Right cardiac atrium (tissue), 5 donors: ENCODE measurements at regions not wholly inside any gene's neighbourhood (a gene's known extent, or its start where the extent isn't known, plus 50 kb on each side); places are given as distances from the start of the nearest gene placed in this dataset.

ENCODE experiments used
- ATAC-seq, 2 donors: fragments of 200-7000 bp; cut with Tn5 transposase; one replicate each; pipeline versions ENCODE4 v1.8.0 to v1.9.1; 2020; ENCODE audit warnings: moderate library complexity in 2 of 2, mild to moderate bottlenecking in 1 of 2
- DNase-seq, 3 donors: peaks; one replicate each; pipeline ENCODE4 v3.0.0-alpha.2; 2020
- H3K27ac ChIP-seq: one replicate; pipeline ENCODE4 v1.5.1; 2013; ENCODE audit warnings: mild to moderate bottlenecking, low read length, control low read depth, moderate library complexity
- H3K27me3 ChIP-seq: one replicate; pipeline ENCODE4 v1.6.1; 2013; ENCODE audit not compliant: control insufficient read depth, insufficient read depth
- H3K4me1 ChIP-seq: one replicate; pipeline ENCODE4 v1.6.1; 2013; ENCODE audit warnings: low read length; ENCODE audit not compliant: control insufficient read depth, insufficient read depth
- H3K4me3 ChIP-seq: one replicate; pipeline ENCODE4 v1.5.1; 2013; ENCODE audit warnings: low read length, control low read depth
- H3K9me3 ChIP-seq: one replicate; pipeline ENCODE4 v1.6.1; 2013; ENCODE audit warnings: low read length; ENCODE audit not compliant: control insufficient read depth
- WGBS: extraction: QIAGEN DNeasy Blood & Tissue Kit; methylation state at CpG from one replicate; pipeline ENCODE4 v1.1.7; 2013; 5-methylcytosine and 5-hydroxymethylcytosine counted together
- intact Hi-C, 4 donors: fragments of 100-400 bp; cut with DNase I; formaldehyde crosslinking; loops; one replicate each; pipeline versions ENCODE4 v1.11.0 to v1.14.0; 2022 to 2023
- donor health status: healthy with polysubstance abuse.
- donor health status: DM: no; HTN: yes; CAD: no.
- donor health status: DM: no; HTN: no; CAD: no.
- donor health status: DM: no; HTN: yes; CAD: no; lungs with severe emphysema.
- donor health status: DM: yes; HTN: yes; CAD: no.

DNA sequence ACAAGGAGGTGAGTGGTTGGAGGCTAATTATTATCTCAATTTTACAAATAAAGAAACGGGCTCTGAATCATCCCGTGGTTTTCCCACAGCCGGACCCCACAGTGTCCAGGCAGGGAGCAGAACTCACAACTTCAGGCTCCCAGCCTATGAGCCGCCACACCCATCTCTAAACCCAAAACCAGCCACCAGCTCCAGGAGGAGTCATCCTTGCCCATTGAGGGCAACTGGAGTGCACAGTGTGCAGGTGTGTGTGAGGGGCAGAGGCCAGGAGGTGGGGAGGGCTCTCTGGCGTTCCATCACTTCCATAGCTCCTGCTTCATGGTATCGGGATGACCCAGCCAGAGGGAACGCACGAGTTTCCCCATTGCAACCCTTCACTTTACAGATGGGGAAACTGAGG is 144.5 kb downstream of the CYP26B1 start:
- WGBS: 96% methylated on average over 8 of the region's 8 CpGs
- Histone ChIP-seq H3K4me1 (no peaks in the 10 kb centered on the region), H3K4me3 (no peak overlapping the region), H3K27me3 (no peaks in the 10 kb centered on the region), H3K9me3 (no peaks in the 10 kb centered on the region), H3K27ac (no peak overlapping the region)
- ATAC-seq (no peak), DNase-seq (no peak)
- intact Hi-C loops: loop anchor here in 1 of 4 donors (10.0 kb wide), 1 partner anchor 198 kb away; no protein-coding TSS in a partner anchor

DNA sequence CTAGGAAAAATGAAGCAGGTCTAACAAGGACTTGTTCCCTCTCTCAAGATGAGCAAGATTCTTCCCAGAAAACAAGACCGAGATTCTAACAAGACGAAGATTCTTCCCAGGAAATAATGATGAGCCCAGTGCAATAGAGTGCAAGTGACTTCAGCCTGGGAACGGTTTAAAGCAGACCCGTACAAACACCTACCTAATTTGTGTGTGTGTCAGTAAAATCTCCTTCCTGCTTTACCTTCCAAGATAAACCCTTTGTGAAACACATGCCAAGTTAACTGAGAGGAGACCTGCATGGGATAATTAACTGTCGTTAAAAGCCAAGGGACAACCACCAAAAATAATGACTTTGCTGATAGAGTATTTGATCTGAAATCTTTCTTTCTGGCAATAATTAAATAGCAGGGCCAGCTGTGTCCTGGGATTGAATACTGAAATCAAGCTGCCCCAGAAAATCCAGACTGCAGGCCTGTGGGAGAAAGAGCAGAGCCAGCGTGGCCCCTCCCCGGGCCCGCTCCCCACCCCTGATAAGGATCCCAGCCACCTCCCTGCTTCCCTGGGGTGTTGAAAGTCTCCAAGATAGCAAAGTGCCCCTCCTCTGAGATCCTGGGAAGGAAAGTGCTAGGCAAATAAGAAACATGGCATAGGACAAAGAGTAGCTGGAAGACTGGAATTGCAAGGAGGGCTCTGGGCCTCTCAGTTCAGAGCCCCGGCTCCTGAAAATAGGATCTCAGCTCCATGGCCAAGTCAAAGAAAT is 145.5 kb downstream of the CYP26B1 start:
- Histone ChIP-seq H3K27ac (no peak overlapping the region), H3K4me3 (no peak overlapping the region), H3K4me1 (no peaks in the 10 kb centered on the region), H3K27me3 (no peaks in the 10 kb centered on the region), H3K9me3 (no peaks in the 10 kb centered on the region)
- 53% methylated on average over 9 of the region's 9 CpGs for WGBS
- intact Hi-C loops: loop anchor here in 1 of 4 donors (10.0 kb wide), 1 partner anchor 197 kb away; no protein-coding TSS in a partner anchor
- peak; percentile 53 to 83 for ATAC-seq
- peak in 2 of 3 donors; percentile 27 to 55 for DNase-seq

DNA sequence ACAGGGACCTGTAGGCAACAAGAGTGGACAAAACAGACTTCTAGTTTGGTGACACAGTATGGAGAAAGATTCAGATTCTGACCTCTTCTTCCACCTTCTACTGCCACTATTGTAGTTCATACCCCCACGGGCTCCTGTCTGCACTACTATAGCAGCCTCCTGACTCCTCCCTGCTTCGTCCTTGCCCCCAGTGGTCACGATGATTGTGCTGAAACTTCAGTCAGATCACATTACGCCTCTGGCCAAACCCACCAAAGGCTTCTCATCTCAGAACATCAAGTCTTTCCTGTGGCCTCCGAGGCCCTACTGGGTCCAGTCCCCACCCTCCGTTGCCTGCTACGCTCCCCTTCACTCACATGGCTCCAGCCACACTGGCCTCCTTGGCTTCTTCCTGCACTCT is 147.6 kb downstream of the CYP26B1 start:
- Histone ChIP-seq H3K27me3 (no peaks in the 10 kb centered on the region), H3K4me3 (no peak overlapping the region), H3K27ac (no peak overlapping the region), H3K9me3 (no peaks in the 10 kb centered on the region), H3K4me1 (no peaks in the 10 kb centered on the region)
- intact Hi-C loops: loop anchor here in 1 of 4 donors (10.0 kb wide), 1 partner anchor 195 kb away; no protein-coding TSS in a partner anchor
- ATAC-seq: no peak
- 69% methylated on average over 7 of the region's 7 CpGs for WGBS
- DNase-seq: no peak

DNA sequence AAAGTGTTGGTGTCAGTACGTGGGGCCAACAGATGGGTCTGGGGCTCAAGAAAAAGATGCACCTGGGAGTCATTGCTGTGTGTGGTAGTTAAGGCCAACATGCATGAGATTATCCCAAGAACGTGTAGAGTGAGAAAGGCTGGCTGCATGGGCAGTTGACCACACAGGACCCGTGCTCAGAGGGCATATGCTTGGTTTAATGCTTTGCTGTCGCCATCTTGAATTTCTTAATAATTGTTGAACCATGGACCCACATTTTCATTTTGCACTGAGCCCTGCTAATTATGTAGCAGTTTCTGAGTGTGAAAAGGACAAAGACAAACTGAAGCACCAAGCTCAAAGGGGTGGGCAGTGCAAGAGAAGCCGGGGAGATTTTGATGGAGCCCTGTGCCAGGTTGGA is 148.1 kb downstream of the CYP26B1 start:
- H3K4me3 ChIP-seq: no peak overlapping the region
- no peak for ATAC-seq
- no peak overlapping the region for H3K27ac ChIP-seq
- intact Hi-C loops: no loop called here
- no peaks in the 10 kb centered on the region for H3K4me1 ChIP-seq
- no peaks in the 10 kb centered on the region for H3K9me3 ChIP-seq
- H3K27me3 ChIP-seq: no peaks in the 10 kb centered on the region
- WGBS: 88% methylated on average over 5 of the region's 5 CpGs
- no peak for DNase-seq

DNA sequence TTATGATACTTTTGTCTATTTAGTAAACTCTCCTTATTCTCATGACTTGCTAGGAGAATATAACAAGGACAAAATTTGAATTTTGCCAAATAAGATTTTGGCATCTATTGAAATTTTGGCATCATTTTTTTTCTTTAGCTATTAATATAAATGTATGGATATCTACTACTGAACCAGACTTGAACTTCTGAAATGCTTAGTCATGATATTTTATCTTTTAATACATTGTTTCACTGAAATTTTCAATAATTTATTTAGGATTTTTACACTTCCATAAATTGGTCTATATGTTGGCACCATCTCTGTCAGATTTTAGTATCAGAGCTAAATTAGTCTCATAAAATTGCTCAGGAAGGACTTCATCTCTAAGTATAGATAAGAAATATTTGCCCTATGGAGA is 149.8 kb downstream of the CYP26B1 start:
- Histone ChIP-seq H3K9me3 (no peaks in the 10 kb centered on the region), H3K27ac (no peak overlapping the region), H3K4me1 (no peaks in the 10 kb centered on the region), H3K4me3 (no peak overlapping the region), H3K27me3 (no peaks in the 10 kb centered on the region)
- intact Hi-C loops: no loop called here
- ATAC-seq (no peak), DNase-seq (no peak)

DNA sequence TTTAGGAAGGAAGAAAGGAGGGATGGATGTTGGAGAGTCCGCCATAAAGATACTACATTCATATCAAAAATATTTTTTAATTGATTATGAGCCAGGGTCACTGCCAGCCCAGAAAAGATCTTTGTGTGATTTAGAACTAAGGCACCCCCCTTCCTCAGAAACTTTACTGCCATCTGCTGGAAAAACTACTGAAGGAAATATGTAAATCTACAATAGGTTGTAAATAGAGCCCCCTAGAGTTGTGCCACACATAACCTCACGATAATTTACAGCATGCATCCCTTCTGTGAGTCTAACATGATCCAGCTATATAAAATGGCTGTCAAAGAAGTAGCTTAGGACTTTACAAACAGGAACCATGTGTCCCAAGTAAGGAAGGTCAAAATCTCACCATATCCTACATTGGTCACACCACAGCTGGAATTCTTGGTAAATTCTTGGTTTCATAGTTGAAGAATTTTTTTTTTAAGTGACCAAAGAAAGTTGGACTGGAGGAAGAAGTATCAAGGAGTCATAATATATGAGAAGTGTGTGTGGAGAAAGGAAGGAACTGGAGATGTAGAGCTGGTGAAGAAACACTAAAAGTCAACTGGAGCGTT is 152.5 kb downstream of the CYP26B1 start:
- intact Hi-C loops: no loop called here
- Histone ChIP-seq H3K4me1 (no peaks in the 10 kb centered on the region), H3K27ac (no peak overlapping the region), H3K27me3 (no peaks in the 10 kb centered on the region), H3K9me3 (no peaks in the 10 kb centered on the region), H3K4me3 (no peak overlapping the region)
- DNase-seq (no peak), ATAC-seq (no peak)
- WGBS: 82% methylated on average over 3 of the region's 3 CpGs

DNA sequence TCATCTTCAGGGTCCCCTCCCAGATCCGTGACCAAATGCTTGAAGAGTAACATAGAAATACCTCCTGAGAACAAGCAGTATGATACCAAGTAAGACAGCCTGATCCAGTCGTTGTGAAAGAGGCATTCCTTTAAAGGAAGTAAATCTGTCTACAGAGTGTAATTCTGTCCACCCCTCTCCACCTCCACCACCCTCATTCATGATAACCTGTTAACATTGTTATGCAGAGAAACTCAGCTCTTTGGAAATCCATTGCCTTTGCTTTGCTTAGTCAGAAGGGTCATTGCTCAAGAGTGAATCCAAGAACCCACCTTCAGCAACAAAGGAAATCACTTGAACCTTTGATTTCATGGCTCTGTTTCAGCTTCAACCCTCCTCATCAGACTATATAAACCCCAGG is 155.6 kb downstream of the CYP26B1 start:
- Histone ChIP-seq H3K4me3 (no peak overlapping the region), H3K27ac (no peak overlapping the region), H3K27me3 (no peaks in the 10 kb centered on the region), H3K4me1 (no peaks in the 10 kb centered on the region), H3K9me3 (no peaks in the 10 kb centered on the region)
- WGBS: 63% methylated on average over 2 of the region's 2 CpGs
- intact Hi-C loops: no loop called here
- DNase-seq (no peak), ATAC-seq (no peak)

DNA sequence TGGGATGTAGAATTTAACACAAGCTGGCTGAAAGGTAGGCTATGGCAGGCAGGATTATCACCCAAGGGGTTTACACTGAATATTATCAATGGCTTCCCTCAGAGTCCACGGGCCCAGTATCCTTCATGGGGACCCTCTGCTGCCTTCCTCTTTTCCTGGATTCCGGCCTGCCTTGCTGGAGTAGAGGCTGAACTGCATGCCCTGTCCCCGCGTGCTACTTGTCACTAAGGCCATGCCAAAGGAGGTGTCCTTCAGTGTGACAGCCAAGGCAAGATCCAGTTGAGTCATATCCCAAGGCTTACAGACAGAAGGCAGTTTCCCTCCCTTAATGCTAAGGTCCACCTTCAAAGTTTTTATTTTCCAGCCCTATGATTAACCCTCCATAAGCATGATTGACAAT is 156.3 kb downstream of the CYP26B1 start:
- WGBS: 86% methylated on average over 4 of the region's 4 CpGs
- Histone ChIP-seq H3K27ac (no peak overlapping the region), H3K27me3 (no peaks in the 10 kb centered on the region), H3K4me1 (no peaks in the 10 kb centered on the region), H3K9me3 (no peaks in the 10 kb centered on the region), H3K4me3 (no peak overlapping the region)
- ATAC-seq (no peak), DNase-seq (no peak)
- intact Hi-C loops: no loop called here

DNA sequence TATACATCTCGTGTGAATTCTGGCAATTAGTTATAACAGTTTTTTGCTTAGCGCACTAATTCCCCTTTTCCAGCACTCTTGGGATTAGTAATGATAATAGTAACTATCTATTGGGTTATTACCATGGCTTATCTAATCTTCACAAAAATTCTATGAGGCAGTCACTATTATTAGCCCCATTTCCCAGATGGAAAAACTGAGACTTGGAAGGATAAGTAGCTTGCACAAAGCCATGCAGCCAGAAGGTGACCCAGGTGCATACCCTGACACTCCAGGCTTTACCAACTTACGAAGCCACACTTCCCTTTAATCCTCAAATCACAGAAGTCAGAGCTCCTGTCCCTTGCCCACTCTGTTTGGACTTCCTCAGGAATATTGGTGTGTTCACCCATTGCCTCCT is 156.8 kb downstream of the CYP26B1 start:
- H3K9me3 ChIP-seq: no peaks in the 10 kb centered on the region
- WGBS: 83% methylated on average over 3 of the region's 3 CpGs
- H3K27me3 ChIP-seq: no peaks in the 10 kb centered on the region
- no peak overlapping the region for H3K4me3 ChIP-seq
- intact Hi-C loops: no loop called here
- no peak for DNase-seq
- H3K27ac ChIP-seq: no peak overlapping the region
- H3K4me1 ChIP-seq: no peaks in the 10 kb centered on the region
- no peak for ATAC-seq

DNA sequence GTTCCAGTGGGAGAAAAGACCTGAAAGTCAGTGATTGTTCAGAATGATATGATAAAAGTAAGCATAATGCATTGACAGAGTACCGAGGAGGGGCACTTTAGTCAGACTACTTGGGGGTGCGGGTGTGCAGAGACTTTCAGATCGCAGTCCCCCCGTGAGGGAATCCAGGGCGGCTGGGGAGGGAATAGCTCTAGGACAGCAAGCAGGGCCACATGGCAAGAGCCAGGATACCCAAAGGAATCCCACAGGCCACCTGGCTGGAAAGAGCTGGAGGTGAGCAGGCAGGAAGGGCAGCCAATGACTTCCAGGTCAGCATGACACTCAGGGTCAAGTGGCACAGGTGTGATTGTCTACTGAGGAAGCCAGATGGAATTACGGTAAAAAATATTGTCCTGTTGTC is 157.5 kb downstream of the CYP26B1 start:
- H3K4me1 ChIP-seq: no peaks in the 10 kb centered on the region
- H3K27me3 ChIP-seq: no peaks in the 10 kb centered on the region
- no peaks in the 10 kb centered on the region for H3K9me3 ChIP-seq
- DNase-seq (no peak), ATAC-seq (no peak)
- intact Hi-C loops: no loop called here
- 92% methylated on average over 6 of the region's 6 CpGs for WGBS
- no peak overlapping the region for H3K4me3 ChIP-seq
- no peak overlapping the region for H3K27ac ChIP-seq

DNA sequence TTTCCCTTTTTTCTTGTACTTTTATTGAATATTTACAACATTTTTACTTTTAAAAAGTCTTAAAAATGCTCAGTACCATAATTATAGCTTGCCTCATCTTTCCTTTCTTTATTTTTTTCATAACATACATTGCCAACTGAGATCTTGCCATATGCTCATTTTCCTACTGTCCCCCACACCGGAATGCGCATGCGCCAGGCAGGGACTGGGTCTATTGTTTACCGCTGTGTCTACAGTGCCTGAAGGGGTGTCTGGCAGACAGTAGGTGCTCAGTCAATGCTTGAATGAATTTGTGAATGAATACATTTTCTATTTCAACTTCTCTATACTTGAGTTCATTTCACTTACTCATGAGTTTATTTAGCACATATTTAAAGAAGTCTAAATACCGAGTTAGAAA is 158.0 kb downstream of the CYP26B1 start:
- no peak for ATAC-seq
- H3K27ac ChIP-seq: no peak overlapping the region
- H3K9me3 ChIP-seq: no peaks in the 10 kb centered on the region
- H3K4me3 ChIP-seq: no peak overlapping the region
- H3K27me3 ChIP-seq: no peaks in the 10 kb centered on the region
- no peak for DNase-seq
- WGBS: 92% methylated on average over 5 of the region's 5 CpGs
- intact Hi-C loops: no loop called here
- no peaks in the 10 kb centered on the region for H3K4me1 ChIP-seq
